ENCODE measurements at regions not wholly inside any gene's neighbourhood (a gene's known extent, or its start where the extent isn't known, plus 50 kb on each side); places are given as distances from the start of the nearest gene placed in this dataset.

DNA sequence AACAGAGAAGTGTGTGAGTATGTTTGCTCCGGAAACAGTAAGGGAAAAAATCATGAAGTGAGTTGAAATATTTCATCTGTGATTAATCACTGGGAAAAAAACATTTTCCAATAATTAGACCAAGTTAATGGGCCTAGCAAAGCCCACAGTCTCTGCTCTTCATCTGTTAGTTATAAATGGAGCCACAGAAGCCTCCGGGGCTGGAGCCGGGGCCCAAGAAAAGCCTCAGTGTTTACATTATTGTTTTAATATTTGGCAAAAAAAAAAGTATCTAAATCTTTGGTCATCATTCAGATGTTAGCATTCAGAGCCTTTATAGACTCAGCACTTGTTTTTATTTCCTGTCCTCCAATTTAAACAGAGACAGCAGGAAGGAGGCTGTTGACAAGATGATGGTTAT, 115.0 kb downstream of the UBE2U start:
- no peak overlapping the region for H3K4me3 ChIP-seq (ENCODE audit: low read depth, low read length)
- no peak for DNase-seq (ENCODE audit: low read depth)
- TF ChIP-seq, protein P1, sequence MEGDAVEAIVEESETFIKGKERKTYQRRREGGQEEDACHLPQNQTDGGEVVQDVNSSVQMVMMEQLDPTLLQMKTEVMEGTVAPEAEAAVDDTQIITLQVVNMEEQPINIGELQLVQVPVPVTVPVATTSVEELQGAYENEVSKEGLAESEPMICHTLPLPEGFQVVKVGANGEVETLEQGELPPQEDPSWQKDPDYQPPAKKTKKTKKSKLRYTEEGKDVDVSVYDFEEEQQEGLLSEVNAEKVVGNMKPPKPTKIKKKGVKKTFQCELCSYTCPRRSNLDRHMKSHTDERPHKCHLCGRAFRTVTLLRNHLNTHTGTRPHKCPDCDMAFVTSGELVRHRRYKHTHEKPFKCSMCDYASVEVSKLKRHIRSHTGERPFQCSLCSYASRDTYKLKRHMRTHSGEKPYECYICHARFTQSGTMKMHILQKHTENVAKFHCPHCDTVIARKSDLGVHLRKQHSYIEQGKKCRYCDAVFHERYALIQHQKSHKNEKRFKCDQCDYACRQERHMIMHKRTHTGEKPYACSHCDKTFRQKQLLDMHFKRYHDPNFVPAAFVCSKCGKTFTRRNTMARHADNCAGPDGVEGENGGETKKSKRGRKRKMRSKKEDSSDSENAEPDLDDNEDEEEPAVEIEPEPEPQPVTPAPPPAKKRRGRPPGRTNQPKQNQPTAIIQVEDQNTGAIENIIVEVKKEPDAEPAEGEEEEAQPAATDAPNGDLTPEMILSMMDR (IDR thresholded peaks at IDR 0.05; ENCODE audit: control insufficient read depth, extremely low read depth, insufficient read depth): no peak

DNA sequence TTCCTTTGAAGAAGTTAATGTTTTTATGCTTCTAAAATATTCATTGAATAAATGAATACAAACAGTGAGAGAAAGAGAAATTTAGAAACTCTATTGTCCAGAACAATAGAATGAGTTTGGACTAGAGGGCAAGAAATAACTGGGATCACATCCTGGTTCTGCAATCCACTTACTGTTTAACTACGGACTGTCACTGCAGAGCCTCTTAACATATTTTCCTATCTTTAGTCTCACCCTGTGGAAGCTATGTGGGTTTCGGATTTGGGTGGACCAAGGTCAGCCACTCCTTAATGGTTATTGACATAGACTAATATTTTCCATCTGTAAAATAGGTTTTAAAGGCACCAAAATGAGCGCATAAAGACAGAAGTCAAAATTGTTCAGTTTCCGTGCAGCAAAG, 116.6 kb downstream of the UBE2U start:
- TF ChIP-seq, protein P1 (IDR thresholded peaks at IDR 0.05; ENCODE audit: control insufficient read depth, extremely low read depth, insufficient read depth): no peak
- no peak overlapping the region for H3K4me3 ChIP-seq (ENCODE audit: low read depth, low read length)
- DNase-seq (ENCODE audit: low read depth): no peak

DNA sequence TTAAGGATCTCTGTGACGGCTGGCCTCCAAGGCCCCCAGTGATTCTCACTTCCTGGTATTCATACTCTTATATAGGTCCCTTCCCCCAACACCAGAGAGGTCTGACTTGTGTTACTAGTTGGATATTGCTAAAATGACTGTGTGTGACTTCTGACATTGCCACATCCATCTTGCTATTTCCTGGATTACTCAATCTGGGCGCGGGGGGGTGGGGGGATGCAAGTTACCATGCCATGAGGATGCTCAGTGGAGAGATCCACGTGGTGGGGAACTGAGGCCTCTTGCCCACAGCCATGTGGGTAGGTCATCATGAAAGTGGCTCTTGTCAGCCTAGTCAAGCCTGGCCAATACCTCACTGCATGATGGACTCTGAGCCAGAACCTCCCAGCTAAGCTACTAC, 117.0 kb downstream of the UBE2U start:
- no peak overlapping the region for H3K4me3 ChIP-seq (ENCODE audit: low read depth, low read length)
- TF ChIP-seq, protein P1 (IDR thresholded peaks at IDR 0.05; ENCODE audit: control insufficient read depth, extremely low read depth, insufficient read depth): no peak
- DNase-seq (ENCODE audit: low read depth): no peak

DNA sequence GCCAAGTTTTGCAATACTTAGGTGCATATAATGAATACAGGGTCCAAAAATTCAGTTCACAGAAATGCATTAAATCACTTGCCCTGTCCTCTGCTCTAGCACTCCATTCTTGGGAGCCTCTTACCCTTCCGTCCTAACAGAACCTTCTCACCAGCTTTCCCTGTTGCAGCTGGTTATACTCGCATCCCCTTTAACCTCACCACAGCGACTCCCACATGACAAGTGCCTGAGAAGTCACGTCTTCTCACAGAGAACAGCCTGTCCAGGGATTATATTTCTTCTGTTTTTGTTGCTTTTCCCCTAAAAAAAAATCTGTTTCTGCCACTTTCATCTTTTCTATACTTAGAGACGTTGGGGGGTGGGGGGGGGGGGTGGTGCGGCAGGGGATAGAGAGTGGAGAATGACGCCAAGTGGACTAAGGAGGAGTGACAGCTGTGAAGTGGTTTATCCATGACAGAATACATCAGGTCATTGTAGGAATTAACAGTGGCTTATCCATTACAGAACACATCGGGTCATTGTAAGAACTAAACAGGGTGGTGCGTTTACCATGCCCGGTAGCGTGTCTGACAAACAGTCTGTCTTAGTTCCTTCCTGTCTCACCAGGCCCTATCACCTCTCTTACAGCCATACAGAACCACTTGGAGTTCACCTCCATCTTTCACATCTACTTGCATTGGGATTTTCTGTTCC, 117.6 kb downstream of the UBE2U start:
- no peak for DNase-seq (ENCODE audit: low read depth)
- H3K4me3 ChIP-seq (ENCODE audit: low read depth, low read length): no peak overlapping the region
- TF ChIP-seq, protein P1 (IDR thresholded peaks at IDR 0.05; ENCODE audit: control insufficient read depth, extremely low read depth, insufficient read depth): no peak

DNA sequence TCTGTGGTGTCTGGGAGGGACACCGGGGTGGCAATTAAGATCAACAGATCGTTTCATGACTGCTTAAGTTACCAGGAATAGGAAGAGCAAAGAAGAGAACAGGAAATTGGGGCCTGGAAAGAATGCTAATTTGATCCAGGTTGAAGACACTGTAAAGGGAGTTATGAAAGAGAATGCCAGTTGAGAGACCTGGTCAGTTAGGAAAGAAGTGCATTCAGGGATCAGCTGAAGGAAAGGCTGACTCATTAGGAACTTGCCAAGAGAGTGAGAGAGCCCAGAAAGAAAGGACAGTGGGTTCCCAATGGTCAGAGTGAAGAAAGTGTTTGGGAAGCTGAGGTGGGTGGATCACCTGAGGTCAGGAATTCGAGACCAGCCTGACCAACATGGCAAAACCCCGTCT, 119.6 kb downstream of the UBE2U start:
- TF ChIP-seq, protein P1 (IDR thresholded peaks at IDR 0.05; ENCODE audit: control insufficient read depth, extremely low read depth, insufficient read depth): no peak
- H3K4me3 ChIP-seq (ENCODE audit: low read depth, low read length): no peak overlapping the region
- no peak for DNase-seq (ENCODE audit: low read depth)

DNA sequence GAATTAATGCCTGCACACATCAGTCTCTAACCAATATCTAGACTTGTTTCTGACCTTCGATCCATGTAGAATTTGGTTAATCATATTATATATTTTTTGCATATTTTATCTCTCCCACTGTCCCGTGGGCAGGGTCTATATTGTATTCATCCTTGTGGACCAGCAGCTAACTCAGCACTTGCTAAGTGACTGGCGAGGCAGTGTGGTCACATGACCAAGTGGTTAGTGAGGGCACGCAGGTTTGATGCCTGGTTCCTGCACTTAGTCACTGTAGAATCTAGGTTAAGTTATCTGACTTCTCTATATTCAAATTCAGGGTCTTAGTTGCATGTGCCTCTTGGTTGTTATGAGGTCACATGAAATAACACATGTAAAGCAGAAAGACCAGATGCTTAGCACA, 120.5 kb downstream of the UBE2U start:
- TF ChIP-seq, protein P1 (IDR thresholded peaks at IDR 0.05; ENCODE audit: control insufficient read depth, extremely low read depth, insufficient read depth): no peak
- H3K4me3 ChIP-seq (ENCODE audit: low read depth, low read length): no peak overlapping the region
- DNase-seq (ENCODE audit: low read depth): no peak

DNA sequence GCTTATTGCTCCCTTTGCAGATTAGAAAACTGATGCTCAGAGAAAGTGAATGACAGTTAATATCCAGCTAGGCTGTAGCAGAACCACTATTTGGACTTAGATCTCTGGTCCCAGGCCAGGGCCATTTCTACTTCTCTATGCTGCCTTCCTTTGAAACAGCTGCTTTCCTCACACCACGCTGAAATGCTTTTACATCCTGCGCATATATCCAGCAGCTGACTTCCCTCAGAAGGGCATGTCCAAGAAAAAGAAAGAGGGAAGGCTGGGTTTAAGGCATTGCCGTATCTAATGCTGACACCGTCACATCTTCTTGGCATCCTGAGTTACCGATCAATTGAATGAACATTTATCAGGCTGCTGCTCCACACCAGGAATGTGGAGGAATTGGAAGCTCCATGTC, 122.4 kb downstream of the UBE2U start:
- no peak overlapping the region for H3K4me3 ChIP-seq (ENCODE audit: low read depth, low read length)
- TF ChIP-seq, protein P1 (IDR thresholded peaks at IDR 0.05; ENCODE audit: control insufficient read depth, extremely low read depth, insufficient read depth): no peak
- no peak for DNase-seq (ENCODE audit: low read depth)

Data from LNCaP clone FGC (cell line).